LoVo (cell line): ENCODE measurements at regions not wholly inside any gene's neighbourhood (a gene's known extent, or its start where the extent isn't known, plus 50 kb on each side); places are given as distances from the start of the nearest gene placed in this dataset.
"Not testable (repeated sequence)": the region's sequence is repeated elsewhere in the genome, so short reads cannot be mapped to it uniquely, and the experiment has no call there.

ENCODE experiments used
- DNase-seq: peaks from one replicate; pipeline ENCODE4 v3.0.0-alpha.2; 2016; ENCODE audit warnings: low spot score

DNA sequence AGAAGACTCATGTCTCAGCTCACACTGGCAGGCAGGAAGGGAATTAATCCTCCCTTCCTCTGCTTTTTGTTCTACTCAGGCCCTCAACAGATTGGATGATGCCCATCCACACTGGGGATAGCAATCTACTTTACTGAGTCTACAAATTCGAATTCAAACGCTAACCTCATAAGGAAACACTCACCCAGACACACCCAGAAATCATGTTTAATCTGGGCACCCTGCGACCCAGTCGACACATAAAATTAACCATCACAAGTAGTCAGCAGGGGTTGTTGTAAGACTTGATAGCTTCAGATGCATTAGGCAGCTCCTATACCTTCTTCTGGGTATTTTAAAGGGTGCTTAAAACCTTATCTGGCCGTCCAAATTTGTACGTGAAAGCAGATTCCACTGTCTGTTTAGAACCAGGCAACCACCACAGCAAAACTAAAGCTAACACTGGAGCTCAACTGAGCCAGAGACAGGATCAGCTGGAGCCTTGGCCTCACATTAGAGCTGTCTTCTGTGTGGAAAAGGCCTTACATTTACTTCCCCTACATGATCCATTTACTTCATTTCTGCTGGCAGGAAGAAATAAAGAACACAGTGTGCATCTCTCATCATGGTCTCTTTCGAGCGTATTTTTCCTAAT, 407.3 kb upstream of the PPP2R3A start:
- DNase-seq, result no peak

- DNase-seq, result no peak
Observed at GRCh38 chr3:135558906-135559305, 406.6 kb upstream of the PPP2R3A start.

GRCh38 chr3:135559802-135560201, 405.7 kb upstream of the PPP2R3A start:
- DNase-seq, result no peak

- no peak for DNase-seq
Observed at GRCh38 chr3:135560847-135561246, 404.7 kb upstream of the PPP2R3A start.

GRCh38 chr3:135564696-135565095, 400.8 kb upstream of the PPP2R3A start:
- no peak for DNase-seq

- no peak for DNase-seq
Observed at GRCh38 chr3:135565546-135565945, 400.0 kb upstream of the PPP2R3A start.

GRCh38 chr3:135567223-135567622, 398.3 kb upstream of the PPP2R3A start:
- no peak for DNase-seq

GRCh38 chr3:135576751-135577150, 388.8 kb upstream of the PPP2R3A start:
- no peak for DNase-seq

DNA sequence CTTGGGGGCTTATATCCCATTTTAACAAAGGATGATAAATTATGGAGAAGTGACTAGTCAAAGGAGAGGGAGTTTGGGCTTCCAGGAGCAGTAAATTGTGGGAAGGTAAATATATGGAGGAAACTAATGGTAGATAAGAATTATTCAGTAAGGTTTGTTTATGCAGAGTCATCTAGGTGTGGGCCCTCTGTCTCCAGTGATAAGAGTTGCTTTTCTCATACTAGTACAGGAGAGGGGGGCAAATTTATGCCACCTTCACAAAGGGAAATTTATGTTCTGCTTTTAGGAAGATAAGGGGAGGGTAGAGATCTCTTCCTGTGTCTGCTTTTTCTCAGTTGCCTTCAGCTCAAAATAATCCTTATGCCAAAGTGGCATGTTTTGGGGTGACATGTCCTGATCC, 383.7 kb upstream of the PPP2R3A start:
- DNase-seq, result no peak

GRCh38 chr3:135582800-135583199, 382.7 kb upstream of the PPP2R3A start:
- no peak for DNase-seq

GRCh38 chr3:135596563-135596962, 369.0 kb upstream of the PPP2R3A start:
- no peak for DNase-seq

DNA sequence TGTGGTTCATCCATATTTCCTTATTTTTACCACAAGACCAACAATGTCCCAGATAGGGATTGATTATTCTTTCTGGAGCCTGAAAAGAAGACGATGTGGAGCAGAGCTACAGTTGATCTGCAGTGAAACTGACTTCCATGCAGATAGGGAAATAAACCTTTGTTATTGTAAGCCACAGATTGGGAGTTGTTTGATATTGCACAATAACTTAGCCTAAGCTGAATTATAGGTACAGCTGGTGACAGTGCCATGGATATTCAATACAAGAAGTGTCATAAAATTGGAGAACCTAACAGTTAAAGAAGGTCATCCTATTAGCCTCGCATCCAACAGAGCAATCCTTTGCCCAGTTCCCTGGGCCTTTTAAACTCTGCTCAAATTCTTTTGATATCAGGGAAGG, 367.7 kb upstream of the PPP2R3A start:
- no peak for DNase-seq

DNA sequence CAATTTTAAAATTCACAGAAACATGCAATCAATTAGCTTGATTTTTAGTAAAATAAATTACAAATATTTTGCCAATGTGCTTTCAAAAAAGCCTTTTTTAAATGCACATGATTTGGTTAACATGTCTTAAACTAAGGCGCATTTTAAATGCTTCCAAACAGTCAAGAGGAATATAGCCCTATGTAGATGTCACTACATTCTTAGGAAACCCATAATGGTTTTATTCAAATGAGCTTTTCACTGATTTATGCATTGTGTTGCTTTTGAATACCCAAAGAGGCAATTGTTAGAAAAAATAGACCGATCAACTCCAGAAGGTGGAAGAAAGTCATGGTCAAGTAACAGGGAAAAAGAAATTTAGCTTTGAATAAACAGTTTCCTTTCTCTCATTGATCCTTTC, 366.9 kb upstream of the PPP2R3A start:
- DNase-seq, result no peak

DNA sequence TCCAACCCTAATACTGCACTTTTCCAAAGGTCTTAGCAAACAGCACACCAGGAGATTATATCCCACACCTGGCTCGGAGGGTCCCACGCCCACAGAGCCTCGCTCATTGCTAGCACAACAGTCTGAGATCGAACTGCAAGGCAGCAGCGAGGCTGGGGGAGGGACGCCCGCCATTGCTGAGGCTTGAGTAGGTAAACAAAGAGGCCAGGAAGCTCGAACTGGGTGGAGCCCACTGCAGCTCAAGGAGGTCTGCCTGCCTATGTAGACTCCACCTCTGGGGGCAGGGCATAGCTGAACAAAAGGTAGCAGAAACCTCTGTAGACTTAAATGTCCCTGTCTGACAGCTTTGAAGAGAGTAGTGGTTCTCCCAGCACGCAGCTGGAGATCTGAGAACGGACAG, 361.0 kb upstream of the PPP2R3A start:
- not testable (repeated sequence) for DNase-seq

DNA sequence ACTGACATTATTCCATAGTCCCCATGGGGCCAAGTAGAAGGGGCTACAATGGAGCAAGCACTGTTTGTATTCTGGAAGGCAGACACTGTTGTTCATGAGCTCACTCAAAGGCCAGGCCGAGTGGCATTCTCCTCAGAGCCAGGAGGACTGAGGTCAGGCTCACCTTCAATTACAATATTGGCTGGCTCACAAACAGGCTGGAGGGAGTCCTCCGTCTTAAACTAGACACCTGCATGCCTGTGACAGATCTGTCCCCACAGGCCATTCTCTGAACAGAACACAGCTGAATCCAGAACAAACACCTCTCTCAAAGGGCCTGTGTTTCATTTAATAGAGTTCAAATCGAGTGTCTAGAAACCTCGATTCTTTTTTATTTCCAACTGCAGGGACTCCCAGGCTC, 347.4 kb upstream of the PPP2R3A start:
- DNase-seq, result no peak

GRCh38 chr3:135621184-135621920, 344.2 kb upstream of the PPP2R3A start:
- no peak for DNase-seq

GRCh38 chr3:135622215-135622614, 343.3 kb upstream of the PPP2R3A start:
- no peak for DNase-seq

- DNase-seq, result no peak
Observed at GRCh38 chr3:135622656-135623055, 342.9 kb upstream of the PPP2R3A start.

GRCh38 chr3:135623558-135623957, 342.0 kb upstream of the PPP2R3A start:
- DNase-seq, result no peak

DNA sequence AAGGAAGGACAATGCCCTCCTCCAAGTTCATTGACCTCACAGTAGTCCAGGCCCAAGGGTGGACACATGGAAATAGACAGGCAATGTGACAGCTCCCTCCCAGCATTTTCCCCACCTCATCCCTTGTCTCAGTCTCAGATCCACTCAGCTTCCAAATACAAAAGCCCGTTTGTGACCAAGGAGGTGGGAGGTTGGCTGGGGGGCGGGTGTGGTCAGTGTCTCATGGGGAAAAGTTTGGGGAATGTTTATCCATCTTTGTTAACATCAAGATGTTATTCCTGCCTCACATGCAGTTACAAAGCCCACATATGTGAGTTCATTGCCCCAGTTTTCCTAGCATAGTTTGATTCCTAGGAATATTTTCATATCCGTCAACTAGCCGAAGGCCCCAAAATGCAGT, 338.5 kb upstream of the PPP2R3A start:
- no peak for DNase-seq

- DNase-seq, result no peak
Observed at GRCh38 chr3:135629701-135630408, 335.7 kb upstream of the PPP2R3A start.

GRCh38 chr3:135632556-135633065, 332.9 kb upstream of the PPP2R3A start:
- DNase-seq, result no peak

- no peak for DNase-seq
Observed at GRCh38 chr3:135633078-135633477, 332.4 kb upstream of the PPP2R3A start.
